ENCODE measurements at regions not wholly inside any gene's neighbourhood (a gene's known extent, or its start where the extent isn't known, plus 50 kb on each side); places are given as distances from the start of the nearest gene placed in this dataset.

GRCh38 chr10:25745976-25746375, 188.1 kb upstream of the MYO3A start:
- TF ChIP-seq CTCF (IDR thresholded peaks at IDR 0.05): no peak
- TF ChIP-seq POLR2A (IDR thresholded peaks at IDR 0.05): no peak
